ENCODE measurements at regions not wholly inside any gene's neighbourhood (a gene's known extent, or its start where the extent isn't known, plus 50 kb on each side); places are given as distances from the start of the nearest gene placed in this dataset.
A peak's percentile ranks its signal among the peaks of the same experiment; 100 is the strongest.

DNA sequence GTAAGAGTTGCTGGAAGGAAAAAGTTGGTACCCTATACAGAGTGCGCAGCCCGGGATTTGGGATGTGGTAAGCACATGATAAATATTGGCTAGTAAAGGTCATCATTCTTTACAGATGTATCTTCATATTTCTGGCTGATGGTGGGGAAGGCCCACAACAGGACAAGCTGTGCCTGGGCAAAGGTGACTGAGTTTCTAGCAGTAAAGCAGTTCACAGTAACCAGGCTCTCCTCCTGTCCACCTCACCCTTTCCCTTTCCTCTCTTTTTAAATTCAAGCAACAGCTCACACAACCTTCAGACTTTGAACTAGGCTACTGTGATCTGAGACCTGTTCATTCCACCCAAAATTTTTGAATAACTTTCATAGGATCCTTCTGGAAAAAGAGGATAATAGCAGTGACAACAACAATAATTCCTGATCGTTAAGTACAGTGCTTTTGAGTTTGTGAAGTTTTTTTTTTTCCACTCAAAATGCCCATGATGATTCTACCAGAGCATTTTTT lies 145.9 kb upstream of the TBL1XR1 start:
- no peak overlapping the region for H3K4me3 ChIP-seq (replicated peaks; ENCODE audit: low read depth, low read length)
- DNase-seq (ENCODE audit: low read depth), result no peak
- TF ChIP-seq, protein P1, sequence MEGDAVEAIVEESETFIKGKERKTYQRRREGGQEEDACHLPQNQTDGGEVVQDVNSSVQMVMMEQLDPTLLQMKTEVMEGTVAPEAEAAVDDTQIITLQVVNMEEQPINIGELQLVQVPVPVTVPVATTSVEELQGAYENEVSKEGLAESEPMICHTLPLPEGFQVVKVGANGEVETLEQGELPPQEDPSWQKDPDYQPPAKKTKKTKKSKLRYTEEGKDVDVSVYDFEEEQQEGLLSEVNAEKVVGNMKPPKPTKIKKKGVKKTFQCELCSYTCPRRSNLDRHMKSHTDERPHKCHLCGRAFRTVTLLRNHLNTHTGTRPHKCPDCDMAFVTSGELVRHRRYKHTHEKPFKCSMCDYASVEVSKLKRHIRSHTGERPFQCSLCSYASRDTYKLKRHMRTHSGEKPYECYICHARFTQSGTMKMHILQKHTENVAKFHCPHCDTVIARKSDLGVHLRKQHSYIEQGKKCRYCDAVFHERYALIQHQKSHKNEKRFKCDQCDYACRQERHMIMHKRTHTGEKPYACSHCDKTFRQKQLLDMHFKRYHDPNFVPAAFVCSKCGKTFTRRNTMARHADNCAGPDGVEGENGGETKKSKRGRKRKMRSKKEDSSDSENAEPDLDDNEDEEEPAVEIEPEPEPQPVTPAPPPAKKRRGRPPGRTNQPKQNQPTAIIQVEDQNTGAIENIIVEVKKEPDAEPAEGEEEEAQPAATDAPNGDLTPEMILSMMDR (IDR thresholded peaks at IDR 0.05; ENCODE audit: low read length, missing control alignments), result no peak

- peak; percentile 96 for DNase-seq (ENCODE audit: low read depth)
- H3K4me3 ChIP-seq (replicated peaks; ENCODE audit: low read depth, low read length), result no peak overlapping the region
- TF ChIP-seq, protein P1 (IDR thresholded peaks at IDR 0.05; ENCODE audit: low read length, missing control alignments), result no peak
These were observed 148.0 kb upstream of the TBL1XR1 start for GRCh38 chr3:177345049-177345972.

- H3K4me3 ChIP-seq (replicated peaks; ENCODE audit: low read depth, low read length), result no peak overlapping the region
- TF ChIP-seq, protein P1 (IDR thresholded peaks at IDR 0.05; ENCODE audit: low read length, missing control alignments), result no peak
- DNase-seq (ENCODE audit: low read depth), result no peak
These were observed 148.8 kb upstream of the TBL1XR1 start for GRCh38 chr3:177345973-177346503.

DNA sequence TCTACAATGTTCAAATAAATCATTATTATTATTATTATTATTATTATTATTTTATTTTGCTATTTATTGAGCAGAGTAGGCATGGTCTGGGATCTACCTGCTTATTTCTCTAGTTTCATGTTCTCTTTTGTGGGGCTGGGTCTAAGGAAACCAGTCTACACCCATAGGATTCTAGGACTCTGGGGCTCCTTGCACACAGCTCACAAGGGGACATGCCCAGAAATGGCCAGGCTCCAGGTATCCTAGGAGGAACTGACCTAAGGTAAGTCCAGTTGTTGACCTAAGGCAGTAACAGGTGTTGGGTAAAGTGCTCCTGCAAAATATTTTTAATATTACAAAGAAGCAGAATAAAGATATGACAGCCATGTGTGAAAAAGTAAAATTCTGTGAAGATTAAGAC lies 149.6 kb upstream of the TBL1XR1 start:
- TF ChIP-seq, protein P1 (IDR thresholded peaks at IDR 0.05; ENCODE audit: low read length, missing control alignments), result no peak
- no peak for DNase-seq (ENCODE audit: low read depth)
- H3K4me3 ChIP-seq (replicated peaks; ENCODE audit: low read depth, low read length), result no peak overlapping the region

DNA sequence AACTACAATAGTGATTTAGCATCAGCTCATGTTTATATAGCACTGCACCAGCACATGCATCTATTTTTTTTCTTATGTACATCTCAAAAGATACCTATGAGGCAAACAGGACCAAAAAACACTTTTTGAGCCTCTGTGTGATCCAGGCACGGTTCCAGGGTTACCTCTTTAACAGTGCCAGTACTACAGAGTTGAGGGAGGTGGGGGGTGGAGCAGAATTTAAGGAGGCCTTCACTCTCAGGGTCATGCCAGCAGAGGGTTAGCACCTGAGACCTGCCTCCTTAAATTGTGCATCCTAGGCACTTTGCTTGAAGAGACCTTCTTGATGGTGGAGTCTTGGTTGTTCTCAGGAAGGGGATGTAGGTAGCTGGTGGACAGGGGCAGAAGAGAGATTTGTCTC lies 150.3 kb upstream of the TBL1XR1 start:
- H3K4me3 ChIP-seq (replicated peaks; ENCODE audit: low read depth, low read length), result no peak overlapping the region
- DNase-seq (ENCODE audit: low read depth), result no peak
- TF ChIP-seq, protein P1 (IDR thresholded peaks at IDR 0.05; ENCODE audit: low read length, missing control alignments), result no peak

GRCh38 chr3:177348974-177349373 lies 151.7 kb upstream of the TBL1XR1 start:
- no peak overlapping the region for H3K4me3 ChIP-seq (replicated peaks; ENCODE audit: low read depth, low read length)
- DNase-seq (ENCODE audit: low read depth), result no peak
- TF ChIP-seq, protein P1 (IDR thresholded peaks at IDR 0.05; ENCODE audit: low read length, missing control alignments), result no peak

All from fibroblast of pulmonary artery (primary cell).